Ovary (tissue), 7 donors: ENCODE measurements at regions not wholly inside any gene's neighbourhood (a gene's known extent, or its start where the extent isn't known, plus 50 kb on each side); places are given as distances from the start of the nearest gene placed in this dataset.

Experiments
- DNase-seq, 5 donors: peaks; one replicate each; pipeline ENCODE4 v3.0.0-alpha.2; 2019 to 2020
- H3K27ac ChIP-seq, 2 donors: fragments of 200-600 bp; one replicate each; pipeline versions ENCODE4 v1.5.1 to v1.8.0; 2019 to 2022
- H3K27me3 ChIP-seq: fragments of 200-600 bp; one replicate; pipeline ENCODE4 v1.8.0; 2022
- H3K36me3 ChIP-seq: fragments of 200-600 bp; sonication (generic); one replicate; pipeline ENCODE4 v1.5.1; 2019
- H3K4me1 ChIP-seq: one replicate; pipeline ENCODE4 v1.8.1; 2013; ENCODE audit warnings: mild to moderate bottlenecking, moderate library complexity; ENCODE audit not compliant: insufficient read depth
- H3K4me3 ChIP-seq: fragments of 200-600 bp; sonication (generic); one replicate; pipeline ENCODE4 v1.5.1; 2017
- H3K9me3 ChIP-seq, 2 donors: fragments of 200-600 bp in 1 of 2; sonication (generic) in 1 of 2; one replicate each; pipeline versions ENCODE4 v1.5.1 to v1.8.1; 2013 to 2019; ENCODE audit warnings: mild to moderate bottlenecking in 1 of 2, moderate library complexity in 1 of 2
- EP300 ChIP-seq: sonication (generic); formaldehyde crosslinking; IDR thresholded peaks from one replicate; pipeline ENCODE4 v1.6.1; 2017; ENCODE audit warnings: antibody characterized with exemption
- POLR2A ChIP-seq: fragments of 450-650 bp; IDR thresholded peaks from one replicate; pipeline ENCODE4 v1.6.1; 2017; ENCODE audit warnings: antibody characterized with exemption, mild to moderate bottlenecking, moderate library complexity
- WGBS, 3 donors: extraction: QIAGEN DNeasy Blood & Tissue Kit in 1 of 3; methylation state at CpG; one replicate each; pipeline versions ENCODE4 v1.1.5 to v1.1.7; 2013 to 2017; 5-methylcytosine and 5-hydroxymethylcytosine counted together
- intact Hi-C, 4 donors: fragments of 100-400 bp; cut with DNase I; formaldehyde crosslinking; loops; one replicate each; pipeline versions ENCODE4 v1.11.0 to v1.15.1; 2022 to 2023
- TF ChIP-seq, protein P1 (sequence below), 3 donors: fragments of 450-650 bp in 2 of 3; fragments of 200-600 bp in 1 of 3; IDR thresholded peaks; one replicate each; pipeline versions ENCODE4 v1.5.1 to v1.8.0; 2016 to 2022; ENCODE audit warnings: antibody characterized with exemption in 3 of 3, mild to moderate bottlenecking in 1 of 3
- donor health status: DM: no; HTN: no; CAD: no; lungs with moderate emphysema.
- donor health status: DM: no; HTN: no; CAD: no.
- donor health status: Bipolar disorder and iron deficiency.
- donor health status: DM: no; HTN: no; CAD: no.
- donor health status: DM: yes; HTN: yes; CAD: no.

DNA sequence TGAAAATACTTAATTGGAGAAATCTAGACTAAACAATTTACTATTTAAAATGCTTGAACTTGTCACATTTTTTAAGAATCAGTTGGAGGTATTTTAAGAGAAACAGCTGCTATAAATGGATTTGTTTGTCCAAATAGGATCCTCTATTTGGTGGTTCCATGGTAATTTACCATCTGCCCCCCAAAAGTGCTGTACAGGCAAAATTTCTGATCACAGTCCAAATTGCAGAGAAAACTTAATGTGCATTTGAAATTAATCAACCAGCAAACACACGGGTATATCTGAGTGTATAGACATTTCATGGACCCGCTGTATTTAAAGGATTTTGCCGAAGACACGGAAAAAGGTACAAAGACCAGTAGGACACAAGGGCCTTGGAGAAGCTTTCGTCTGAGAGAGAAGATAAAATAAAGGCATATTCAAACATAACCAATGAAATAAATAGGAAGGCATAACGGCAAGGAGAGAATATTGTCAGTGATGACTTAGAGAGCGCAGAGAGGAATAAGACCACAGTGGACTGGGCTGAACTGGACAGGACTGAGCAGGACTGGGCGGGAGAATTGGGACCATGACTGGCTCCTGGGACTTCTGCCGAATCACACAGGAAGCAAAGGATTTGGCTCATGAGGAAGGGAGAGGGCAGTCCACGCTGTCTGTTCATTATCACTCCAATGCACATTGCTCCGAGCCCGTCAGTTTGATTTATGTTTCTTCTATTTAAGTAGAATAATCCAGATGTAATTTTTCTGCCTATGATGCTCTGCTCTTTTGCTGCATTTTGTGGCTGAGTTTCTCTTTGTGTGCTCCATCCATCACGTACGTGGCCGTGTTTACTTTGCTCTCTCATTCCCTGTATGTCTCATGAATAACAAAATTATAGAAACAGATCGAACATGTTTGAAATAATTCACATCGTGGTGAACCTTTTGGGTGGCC is 112.8 kb downstream of the PRLHR start:
- TF ChIP-seq, protein P1, sequence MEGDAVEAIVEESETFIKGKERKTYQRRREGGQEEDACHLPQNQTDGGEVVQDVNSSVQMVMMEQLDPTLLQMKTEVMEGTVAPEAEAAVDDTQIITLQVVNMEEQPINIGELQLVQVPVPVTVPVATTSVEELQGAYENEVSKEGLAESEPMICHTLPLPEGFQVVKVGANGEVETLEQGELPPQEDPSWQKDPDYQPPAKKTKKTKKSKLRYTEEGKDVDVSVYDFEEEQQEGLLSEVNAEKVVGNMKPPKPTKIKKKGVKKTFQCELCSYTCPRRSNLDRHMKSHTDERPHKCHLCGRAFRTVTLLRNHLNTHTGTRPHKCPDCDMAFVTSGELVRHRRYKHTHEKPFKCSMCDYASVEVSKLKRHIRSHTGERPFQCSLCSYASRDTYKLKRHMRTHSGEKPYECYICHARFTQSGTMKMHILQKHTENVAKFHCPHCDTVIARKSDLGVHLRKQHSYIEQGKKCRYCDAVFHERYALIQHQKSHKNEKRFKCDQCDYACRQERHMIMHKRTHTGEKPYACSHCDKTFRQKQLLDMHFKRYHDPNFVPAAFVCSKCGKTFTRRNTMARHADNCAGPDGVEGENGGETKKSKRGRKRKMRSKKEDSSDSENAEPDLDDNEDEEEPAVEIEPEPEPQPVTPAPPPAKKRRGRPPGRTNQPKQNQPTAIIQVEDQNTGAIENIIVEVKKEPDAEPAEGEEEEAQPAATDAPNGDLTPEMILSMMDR (IDR thresholded peaks at IDR 0.05), result no peak
- 56 to 58% (median 57%) methylated on average over 17 of the region's 17 CpGs for WGBS, 3 donors

GRCh38 chr10:118481871-118482270 is 113.6 kb downstream of the PRLHR start:
- Histone ChIP-seq H3K4me1 (no peaks in the 10 kb centered on the region), H3K4me3 (no peak overlapping the region), H3K36me3 (no peaks in the 10 kb centered on the region), H3K27ac (no peak overlapping the region), H3K27me3 (no peaks in the 10 kb centered on the region), H3K9me3 (no peaks in the 10 kb centered on the region)
- no peak for TF ChIP-seq POLR2A
- TF ChIP-seq EP300, result no peak
- TF ChIP-seq, protein P1 (IDR thresholded peaks at IDR 0.05), result no peak
- intact Hi-C loops, result no loop called here
- WGBS, 3 donors, result 74 to 80% (median 78%) methylated on average over 6 of the region's 6 CpGs
- DNase-seq, result no peak

More for the DNA sequence above, 112.8 kb downstream of the PRLHR start:
- no peaks in the 10 kb centered on the region for H3K9me3 ChIP-seq
- intact Hi-C loops, result no loop called here
- H3K4me1 ChIP-seq, result no peaks in the 10 kb centered on the region
- no peak for DNase-seq
- H3K4me3 ChIP-seq, result no peak overlapping the region
- H3K27ac ChIP-seq, result no peak overlapping the region
- no peaks in the 10 kb centered on the region for H3K27me3 ChIP-seq
- H3K36me3 ChIP-seq, result no peaks in the 10 kb centered on the region

DNA sequence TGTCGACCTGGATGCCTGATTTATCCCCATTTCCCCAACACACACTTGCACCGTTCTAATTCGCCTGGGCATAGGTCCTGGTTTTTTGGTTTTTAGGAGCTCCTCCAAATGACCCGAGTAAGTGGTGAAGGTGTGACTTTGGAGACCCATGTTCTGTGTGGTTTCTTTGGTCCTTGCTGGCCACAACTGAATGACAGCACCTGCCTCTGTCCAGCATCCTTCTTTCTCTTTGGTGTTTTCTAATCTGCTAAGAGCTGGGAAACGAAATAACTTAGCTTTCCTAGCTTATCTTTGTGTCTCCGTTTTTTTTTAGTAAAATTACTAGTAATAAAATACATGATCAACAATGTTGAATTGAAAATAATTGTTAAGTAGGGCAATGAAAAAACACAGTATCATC is 120.2 kb downstream of the PRLHR start:
- no peak overlapping the region for H3K4me3 ChIP-seq
- no peaks in the 10 kb centered on the region for H3K4me1 ChIP-seq
- intact Hi-C loops, result no loop called here
- WGBS, 3 donors, result 73 to 81% (median 79%) methylated on average over 6 of the region's 6 CpGs
- no peak for DNase-seq
- H3K9me3 ChIP-seq, result no peaks in the 10 kb centered on the region
- no peaks in the 10 kb centered on the region for H3K27me3 ChIP-seq
- TF ChIP-seq, protein P1 (IDR thresholded peaks at IDR 0.05), result no peak
- TF ChIP-seq EP300 (no peak), POLR2A (no peak)
- no peaks in the 10 kb centered on the region for H3K36me3 ChIP-seq
- no peak overlapping the region for H3K27ac ChIP-seq

GRCh38 chr10:118474111-118474510 is 121.3 kb downstream of the PRLHR start:
- Histone ChIP-seq H3K27me3 (no peaks in the 10 kb centered on the region), H3K9me3 (no peaks in the 10 kb centered on the region), H3K4me1 (no peaks in the 10 kb centered on the region), H3K27ac (no peak overlapping the region), H3K4me3 (no peak overlapping the region), H3K36me3 (no peaks in the 10 kb centered on the region)
- no peak for DNase-seq
- TF ChIP-seq, protein P1 (IDR thresholded peaks at IDR 0.05), result no peak
- TF ChIP-seq EP300, result no peak
- no peak for TF ChIP-seq POLR2A
- WGBS, 3 donors, result 93 to 94% (median 93%) methylated on average over 6 of the region's 6 CpGs
- intact Hi-C loops, result no loop called here
